B cell (primary cell): ENCODE measurements at regions not wholly inside any gene's neighbourhood (a gene's known extent, or its start where the extent isn't known, plus 50 kb on each side); places are given as distances from the start of the nearest gene placed in this dataset.

Experiments
- ATAC-seq: fragments of 200-7000 bp; cut with Tn5 transposase; one replicate; pipeline ENCODE4 v1.10.0; 2021; ENCODE audit warnings: low read depth, mild to moderate bottlenecking, moderate number of reproducible peaks, moderate library complexity
- CTCF ChIA-PET: fragments of 350-600 bp; sonication (Branson Sonifier 250); formaldehyde crosslinking; loops from one replicate; lab custom pipeline; 2021; ENCODE audit warnings: antibody characterized with exemption, inconsistent platforms; lab: Charles Lee
- POLR2A ChIA-PET: fragments of 350-600 bp; sonication (Branson Sonifier 250); formaldehyde crosslinking; loops from one replicate; lab custom pipeline; 2021; ENCODE audit warnings: antibody characterized with exemption; lab: Charles Lee
- DNase-seq: peaks from one replicate; pipeline ENCODE4 v3.0.0; 2013
- H2AFZ ChIP-seq: 2 replicates; pipeline ENCODE4 v1.6.1; 2012; ENCODE audit warnings: mild to moderate bottlenecking, low read depth, low read length; ENCODE audit not compliant: insufficient read depth, poor library complexity, severe bottlenecking
- H3K27ac ChIP-seq, 2 donors: 1 replicate in 1 of 2; 2 replicates in 1 of 2; pipeline ENCODE4 v1.5.1; 2012 to 2013; ENCODE audit warnings: low read length in 2 of 2, mild to moderate bottlenecking in 2 of 2, moderate library complexity in 1 of 2
- H3K27me3 ChIP-seq, 4 experiments: fragments of 200-600 bp in 1 of 4; sonication (generic) in 1 of 4; replicated peaks in 1 of 4; 1 replicate in 2 of 4; 2 replicates in 2 of 4; pipeline versions ENCODE4 v1.6.1 to v1.7.0; 2013 to 2016; ENCODE audit warnings: low read length in 3 of 4, mild to moderate bottlenecking in 2 of 4, mixed read lengths in 1 of 4, moderate library complexity in 1 of 4; ENCODE audit not compliant: insufficient read depth in 4 of 4, control insufficient read depth in 3 of 4; ENCODE audit errors: control extremely low read depth in 1 of 4
- H3K36me3 ChIP-seq, 2 experiments: replicated peaks in 1 of 2; 1 replicate in 1 of 2; 2 replicates in 1 of 2; pipeline versions ENCODE4 v1.6.1 to v1.7.1; 2013; ENCODE audit warnings: low read length in 1 of 2; ENCODE audit not compliant: insufficient read depth in 2 of 2, control insufficient read depth in 1 of 2; ENCODE audit errors: control extremely low read depth in 1 of 2, extremely low read depth in 1 of 2
- H3K4me1 ChIP-seq, 2 donors: fragments of 200-600 bp in 1 of 2; sonication (generic) in 1 of 2; 1 replicate in 1 of 2; 2 replicates in 1 of 2; pipeline versions ENCODE4 v1.5.1 to v1.6.1; 2013 to 2017; ENCODE audit warnings: low read length in 2 of 2; ENCODE audit not compliant: control insufficient read depth in 2 of 2, insufficient read depth in 2 of 2
- H3K4me2 ChIP-seq: replicated peaks from 2 replicates; pipeline ENCODE3; 2012; ENCODE audit warnings: mild to moderate bottlenecking, low read depth, low read length; ENCODE audit not compliant: poor library complexity, severe bottlenecking
- H3K4me3 ChIP-seq, 5 experiments: fragments of 200-600 bp in 1 of 5; sonication (generic) in 1 of 5; 1 replicate in 3 of 5; 2 replicates in 2 of 5; pipeline versions ENCODE4 v1.5.1 to v1.7.0; 2011 to 2016; ENCODE audit warnings: low read length in 4 of 5, mild to moderate bottlenecking in 4 of 5, low read depth in 2 of 5, control low read depth in 1 of 5, moderate library complexity in 1 of 5; ENCODE audit not compliant: insufficient read depth in 1 of 5; ENCODE audit errors: control extremely low read depth in 1 of 5, extremely low read depth in 1 of 5
- H3K79me2 ChIP-seq: fragments of 200-600 bp; sonication (generic); one replicate; pipeline ENCODE4 v1.6.0; 2016; ENCODE audit warnings: low read length; ENCODE audit not compliant: control insufficient read depth, insufficient read depth
- H3K9ac ChIP-seq: fragments of 200-600 bp; sonication (generic); 2 replicates; pipeline ENCODE4 v1.6.1; 2017; ENCODE audit warnings: mild to moderate bottlenecking, low read length, moderate library complexity
- H3K9me3 ChIP-seq, 3 donors: one replicate each; pipeline versions ENCODE4 v1.6.1 to v1.7.1; 2013; ENCODE audit warnings: low read length in 2 of 3; ENCODE audit not compliant: control insufficient read depth in 2 of 3, insufficient read depth in 1 of 3; ENCODE audit errors: control extremely low read depth in 1 of 3
- H4K20me1 ChIP-seq: 2 replicates; pipeline ENCODE4 v1.6.0; 2012; ENCODE audit warnings: mild to moderate bottlenecking, low read length; ENCODE audit not compliant: insufficient read depth, control insufficient read depth, poor library complexity, severe bottlenecking
- H3K27ac Mint-ChIP-seq: one replicate; pipeline ENCODE4 v1.8.0; 2021; ENCODE audit warnings: mixed read lengths
- H3K27me3 Mint-ChIP-seq: one replicate; pipeline ENCODE4 v1.8.0; 2021; ENCODE audit warnings: mixed read lengths
- H3K4me1 Mint-ChIP-seq: one replicate; pipeline ENCODE4 v1.8.0; 2021; ENCODE audit warnings: mixed read lengths
- H3K4me3 Mint-ChIP-seq: one replicate; pipeline ENCODE4 v1.8.0; 2021; ENCODE audit warnings: mixed read lengths
- H3K9me3 Mint-ChIP-seq: one replicate; pipeline ENCODE4 v1.8.0; 2022; ENCODE audit warnings: mixed read lengths; ENCODE audit not compliant: insufficient read depth
- EZH2 ChIP-seq: IDR thresholded peaks from 2 replicates; pipeline ENCODE4 v1.6.1; 2012; ENCODE audit warnings: borderline replicate concordance, low read depth, mild to moderate bottlenecking, moderate library complexity, low read length; ENCODE audit not compliant: insufficient read depth, poor library complexity, severe bottlenecking
- WGBS: methylation state at CpG from one replicate; pipeline ENCODE4 v1.1.5; 2013; ENCODE audit warnings: missing lambda C conversion rate; ENCODE audit not compliant: insufficient coverage; 5-methylcytosine and 5-hydroxymethylcytosine counted together
- intact Hi-C: fragments of 100-400 bp; cut with micrococcal nuclease; formaldehyde crosslinking; loops from one replicate; pipeline ENCODE4 v1.10.0; 2022
- TF ChIP-seq, protein P1 (sequence below): fragments of 200-600 bp; IDR thresholded peaks from one replicate; pipeline ENCODE4 v1.8.0; 2022; ENCODE audit warnings: antibody characterized with exemption, mild to moderate bottlenecking

DNA sequence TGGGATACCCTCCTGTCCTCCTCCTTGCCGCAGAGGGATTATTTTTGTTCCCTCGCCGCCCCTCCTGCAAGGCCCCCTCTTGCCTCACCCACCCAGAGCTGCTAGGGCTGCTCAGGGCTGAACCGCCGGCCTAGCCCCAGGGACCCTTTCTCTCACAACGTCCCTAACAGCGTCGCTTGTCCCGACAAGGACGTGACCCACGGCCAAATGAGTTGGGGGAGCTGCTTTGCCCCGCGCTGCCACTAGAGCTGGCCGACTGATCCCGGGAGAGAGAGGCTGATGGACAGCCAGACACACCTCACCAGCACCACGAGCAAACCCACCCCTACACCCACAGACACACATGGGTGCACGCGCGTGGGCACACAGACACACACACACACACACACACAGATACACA is 154.6 kb upstream of the ALG10B start:
- Mint-ChIP-seq H3K4me1 (no peaks in the 10 kb centered on the region), H3K4me3 (no peak overlapping the region), H3K27me3 (no peaks in the 10 kb centered on the region), H3K9me3 (peaks cover 10% of the 10 kb centered on the region), H3K27ac (no peak overlapping the region)
- ChIA-PET CTCF (no interaction called here), POLR2A (no interaction called here)
- Histone ChIP-seq H3K9ac (no peak overlapping the region), H4K20me1 (no peaks in the 10 kb centered on the region), H3K36me3 (no peaks in the 10 kb centered on the region), H2AFZ (no peak overlapping the region), H3K27me3 (no peaks in the 10 kb centered on the region), H3K27ac (no peak overlapping the region), H3K79me2 (no peaks in the 10 kb centered on the region), H3K4me1 (no peaks in the 10 kb centered on the region), H3K4me3 (no peak overlapping the region), H3K4me2 (no peak overlapping the region), H3K9me3 (peaks cover 0 to 76% (median 0%) of the 10 kb centered on the region in 3 donors)
- 94% methylated on average over 15 of the region's 19 CpGs for WGBS
- intact Hi-C loops = no loop called here
- ATAC-seq (no peak), DNase-seq (no peak)
- TF ChIP-seq EZH2 = no peak

DNA sequence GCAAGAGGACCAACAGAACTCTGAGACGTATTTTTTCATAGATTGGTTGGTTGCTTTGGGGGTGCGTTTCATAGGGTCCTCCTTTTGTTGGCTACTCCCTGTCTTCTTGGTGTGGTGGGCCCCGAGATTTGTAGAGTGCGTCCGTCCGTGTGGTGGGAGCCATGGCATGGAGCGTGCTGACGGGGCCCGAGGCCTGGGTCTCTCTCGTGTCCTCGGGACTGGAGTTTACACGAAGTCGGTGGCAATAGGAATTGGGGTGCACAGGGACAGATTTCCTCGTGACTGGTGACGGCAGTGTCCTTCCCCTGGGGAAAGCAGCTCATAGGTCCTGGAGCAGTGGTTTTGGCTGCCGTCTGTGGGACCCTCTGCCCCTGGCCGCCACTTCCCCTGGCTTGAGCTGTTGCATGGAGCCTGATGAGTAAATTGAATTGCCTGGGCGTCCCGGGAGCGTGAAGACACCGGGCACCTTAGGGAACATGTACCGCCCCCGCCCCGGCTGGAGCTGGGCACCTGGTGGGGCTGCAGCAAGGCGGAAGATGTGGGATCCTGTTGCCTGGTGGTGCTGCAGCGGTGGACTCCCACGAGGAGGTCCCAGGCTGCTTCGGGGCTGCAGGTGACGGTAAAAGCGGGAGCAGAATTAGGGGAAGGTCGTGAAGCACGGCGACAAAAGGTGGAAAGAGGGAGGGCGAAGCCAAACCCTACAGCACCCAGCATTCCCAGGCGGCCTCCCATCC is 153.7 kb upstream of the ALG10B start:
- no peak overlapping the region for H3K27ac Mint-ChIP-seq
- TF ChIP-seq, protein P1, sequence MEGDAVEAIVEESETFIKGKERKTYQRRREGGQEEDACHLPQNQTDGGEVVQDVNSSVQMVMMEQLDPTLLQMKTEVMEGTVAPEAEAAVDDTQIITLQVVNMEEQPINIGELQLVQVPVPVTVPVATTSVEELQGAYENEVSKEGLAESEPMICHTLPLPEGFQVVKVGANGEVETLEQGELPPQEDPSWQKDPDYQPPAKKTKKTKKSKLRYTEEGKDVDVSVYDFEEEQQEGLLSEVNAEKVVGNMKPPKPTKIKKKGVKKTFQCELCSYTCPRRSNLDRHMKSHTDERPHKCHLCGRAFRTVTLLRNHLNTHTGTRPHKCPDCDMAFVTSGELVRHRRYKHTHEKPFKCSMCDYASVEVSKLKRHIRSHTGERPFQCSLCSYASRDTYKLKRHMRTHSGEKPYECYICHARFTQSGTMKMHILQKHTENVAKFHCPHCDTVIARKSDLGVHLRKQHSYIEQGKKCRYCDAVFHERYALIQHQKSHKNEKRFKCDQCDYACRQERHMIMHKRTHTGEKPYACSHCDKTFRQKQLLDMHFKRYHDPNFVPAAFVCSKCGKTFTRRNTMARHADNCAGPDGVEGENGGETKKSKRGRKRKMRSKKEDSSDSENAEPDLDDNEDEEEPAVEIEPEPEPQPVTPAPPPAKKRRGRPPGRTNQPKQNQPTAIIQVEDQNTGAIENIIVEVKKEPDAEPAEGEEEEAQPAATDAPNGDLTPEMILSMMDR = no peak
- TF ChIP-seq EZH2 = no peak
- H3K27me3 Mint-ChIP-seq = no peaks in the 10 kb centered on the region
- Histone ChIP-seq H3K4me3 (no peak overlapping the region), H3K79me2 (no peaks in the 10 kb centered on the region), H3K36me3 (no peaks in the 10 kb centered on the region), H4K20me1 (no peaks in the 10 kb centered on the region), H3K9me3 (peaks cover 0 to 67% (median 0%) of the 10 kb centered on the region in 3 donors), H3K4me1 (no peaks in the 10 kb centered on the region), H3K4me2 (no peak overlapping the region), H3K27ac (no peak overlapping the region), H2AFZ (no peak overlapping the region), H3K27me3 (no peaks in the 10 kb centered on the region), H3K9ac (no peak overlapping the region)
- H3K4me1 Mint-ChIP-seq = no peaks in the 10 kb centered on the region
- DNase-seq = no peak
- ChIA-PET CTCF (no interaction called here), POLR2A (no interaction called here)
- intact Hi-C loops = no loop called here
- WGBS = 94% methylated on average over 34 of the region's 35 CpGs
- no peak for ATAC-seq
- H3K9me3 Mint-ChIP-seq = peaks cover 10% of the 10 kb centered on the region
- no peak overlapping the region for H3K4me3 Mint-ChIP-seq
